Neutrophil (primary cell): ENCODE measurements at regions not wholly inside any gene's neighbourhood (a gene's known extent, or its start where the extent isn't known, plus 50 kb on each side); places are given as distances from the start of the nearest gene placed in this dataset.

Source experiments
- H3K27ac ChIP-seq: fragments of 200-600 bp; sonication (generic); 2 replicates; pipeline ENCODE4 v1.5.1; 2016; ENCODE audit warnings: mild to moderate bottlenecking, moderate library complexity
- H3K27me3 ChIP-seq: fragments of 200-600 bp; sonication (generic); 2 replicates; pipeline ENCODE4 v1.6.0; 2016; ENCODE audit warnings: mild to moderate bottlenecking
- H3K36me3 ChIP-seq: fragments of 200-600 bp; sonication (generic); 2 replicates; pipeline ENCODE4 v1.5.1; 2017
- H3K4me1 ChIP-seq, 2 experiments: fragments of 200-600 bp in 1 of 2; sonication (generic) in 1 of 2; 1 replicate in 1 of 2; 2 replicates in 1 of 2; pipeline versions ENCODE4 v1.5.1 to v1.6.1; 2013 to 2016; ENCODE audit warnings: low read depth in 1 of 2, low read length in 1 of 2, mild to moderate bottlenecking in 1 of 2, moderate library complexity in 1 of 2; ENCODE audit not compliant: control insufficient read depth in 1 of 2, insufficient read depth in 1 of 2
- H3K4me3 ChIP-seq, 2 experiments: fragments of 200-600 bp in 1 of 2; sonication (generic) in 1 of 2; 1 replicate in 1 of 2; 2 replicates in 1 of 2; pipeline ENCODE4 v1.5.1; 2013 to 2016; ENCODE audit warnings: low read depth in 1 of 2, low read length in 1 of 2, mild to moderate bottlenecking in 1 of 2, moderate library complexity in 1 of 2
- H3K9me3 ChIP-seq: fragments of 200-600 bp; sonication (generic); 2 replicates; pipeline ENCODE4 v1.5.1; 2016
- CTCF ChIP-seq: fragments of 200-600 bp; sonication (generic); IDR thresholded peaks from 2 replicates; pipeline ENCODE4 v1.5.1; 2016; ENCODE audit warnings: antibody characterized with exemption

- Histone ChIP-seq H3K4me3 (no peak overlapping the region), H3K4me1 (no peaks in the 10 kb centered on the region), H3K36me3 (no peaks in the 10 kb centered on the region), H3K27me3 (peaks cover 18% of the 10 kb centered on the region), H3K27ac (no peak overlapping the region), H3K9me3 (no peaks in the 10 kb centered on the region)
- TF ChIP-seq CTCF: no peak
These were observed 231.0 kb upstream of the DAPK1 start for GRCh38 chr9:87266697-87267096.

- H3K4me1 ChIP-seq: no peaks in the 10 kb centered on the region
- no peak overlapping the region for H3K27ac ChIP-seq
These were observed 230.2 kb upstream of the DAPK1 start for GRCh38 chr9:87267251-87268070.

GRCh38 chr9:87269296-87270176, 228.1 kb upstream of the DAPK1 start:
- no peak overlapping the region for H3K27ac ChIP-seq
- no peaks in the 10 kb centered on the region for H3K36me3 ChIP-seq
- H3K4me3 ChIP-seq: no peak overlapping the region
- peaks cover 18% of the 10 kb centered on the region for H3K27me3 ChIP-seq
- no peak for TF ChIP-seq CTCF
- H3K4me1 ChIP-seq: no peaks in the 10 kb centered on the region
- H3K9me3 ChIP-seq: no peaks in the 10 kb centered on the region

More at GRCh38 chr9:87267251-87268070, 230.2 kb upstream of the DAPK1 start:
- H3K36me3 ChIP-seq: no peaks in the 10 kb centered on the region
- TF ChIP-seq CTCF: no peak
- no peak overlapping the region for H3K4me3 ChIP-seq
- peaks cover 18% of the 10 kb centered on the region for H3K27me3 ChIP-seq
- H3K9me3 ChIP-seq: no peaks in the 10 kb centered on the region

GRCh38 chr9:87270221-87270847, 227.3 kb upstream of the DAPK1 start:
- no peaks in the 10 kb centered on the region for H3K4me1 ChIP-seq
- H3K27me3 ChIP-seq: peaks cover 18% of the 10 kb centered on the region
- H3K36me3 ChIP-seq: no peaks in the 10 kb centered on the region
- TF ChIP-seq CTCF: no peak
- no peak overlapping the region for H3K27ac ChIP-seq
- no peak overlapping the region for H3K4me3 ChIP-seq
- no peaks in the 10 kb centered on the region for H3K9me3 ChIP-seq

GRCh38 chr9:87270848-87271234, 226.8 kb upstream of the DAPK1 start:
- H3K36me3 ChIP-seq: no peaks in the 10 kb centered on the region
- TF ChIP-seq CTCF: no peak
- peaks cover 18% of the 10 kb centered on the region for H3K27me3 ChIP-seq
- H3K27ac ChIP-seq: no peak overlapping the region
- no peaks in the 10 kb centered on the region for H3K9me3 ChIP-seq
- H3K4me1 ChIP-seq: no peaks in the 10 kb centered on the region
- H3K4me3 ChIP-seq: no peak overlapping the region
